D721Med (cell line): ENCODE measurements at regions not wholly inside any gene's neighbourhood (a gene's known extent, or its start where the extent isn't known, plus 50 kb on each side); places are given as distances from the start of the nearest gene placed in this dataset.
A peak's percentile ranks its signal among the peaks of the same experiment; 100 is the strongest.

Experiments used
- DNase-seq: peaks from one replicate; pipeline ENCODE4 v3.0.0; 2011; ENCODE audit warnings: low spot score; ENCODE audit not compliant: insufficient read length
- FAIRE-seq: peaks from 2 replicates; lab custom pipeline; 2011; peaks lifted over from hg19 to GRCh38; lab: Jason Lieb, UNC
- CTCF ChIP-seq: IDR thresholded peaks from 2 replicates; pipeline ENCODE4 v1.5.1; 2012; ENCODE audit warnings: mild to moderate bottlenecking, control low read depth; ENCODE audit not compliant: insufficient read depth; ENCODE audit errors: missing control alignments

- DNase-seq (no peak), FAIRE-seq (no peak)
- no peak for TF ChIP-seq CTCF
These were observed 856.4 kb upstream of the CELF4 start for GRCh38 chr18:38421872-38422615.

GRCh38 chr18:38421021-38421420 is 855.4 kb upstream of the CELF4 start:
- TF ChIP-seq CTCF, result no peak
- no peak for FAIRE-seq
- DNase-seq, result no peak

DNA sequence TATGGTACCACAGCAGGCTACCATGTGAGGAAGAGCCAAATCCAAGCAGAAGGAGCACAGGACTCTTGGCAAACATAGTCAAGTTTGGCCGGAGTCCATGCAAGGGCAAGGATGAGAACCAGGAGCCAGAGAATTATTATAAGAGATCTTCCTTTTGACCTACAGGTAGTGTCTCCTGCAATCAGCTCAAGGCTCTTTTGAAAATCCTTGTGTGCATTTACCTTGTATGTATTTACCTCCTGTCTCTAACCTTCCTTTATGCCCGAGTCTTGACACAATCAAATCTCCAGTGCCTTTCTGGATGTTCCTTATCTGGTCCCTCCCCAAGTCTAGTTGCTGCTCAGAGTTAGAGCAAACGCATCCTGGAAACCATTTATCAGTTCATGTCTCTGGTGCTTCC is 855.0 kb upstream of the CELF4 start:
- TF ChIP-seq CTCF, result no peak
- DNase-seq (no peak), FAIRE-seq (peak; percentile 16)

GRCh38 chr18:38415811-38416210 is 850.2 kb upstream of the CELF4 start:
- FAIRE-seq (no peak), DNase-seq (no peak)
- no peak for TF ChIP-seq CTCF

DNA sequence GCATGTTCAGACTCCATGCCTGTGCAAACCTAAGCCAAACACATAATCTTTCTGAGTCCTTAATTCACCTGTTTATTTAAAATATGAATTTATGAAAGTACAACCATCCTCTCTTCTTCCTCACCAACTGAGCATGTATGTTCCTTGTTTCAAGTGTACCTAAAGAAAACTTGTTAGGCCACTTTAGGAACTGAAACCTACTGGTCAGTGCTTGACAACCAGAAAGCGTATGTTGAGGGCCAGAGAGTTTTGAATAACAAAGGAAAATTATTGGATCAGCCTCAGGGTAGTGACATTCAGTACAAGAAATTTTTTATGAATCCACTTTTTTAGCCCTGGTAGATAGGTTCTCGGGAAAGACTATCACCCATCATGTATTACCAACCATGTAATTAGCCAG is 847.6 kb upstream of the CELF4 start:
- FAIRE-seq (no peak), DNase-seq (no peak)
- TF ChIP-seq CTCF, result no peak

- no peak for DNase-seq
- no peak for TF ChIP-seq CTCF
- FAIRE-seq, result peak; percentile 48
These were observed 841.0 kb upstream of the CELF4 start for GRCh38 chr18:38406607-38407006.

- FAIRE-seq (no peak), DNase-seq (no peak)
- no peak for TF ChIP-seq CTCF
These were observed 836.9 kb upstream of the CELF4 start for GRCh38 chr18:38402509-38402908.
